GM18498 (cell line): ENCODE measurements at regions not wholly inside any gene's neighbourhood (a gene's known extent, or its start where the extent isn't known, plus 50 kb on each side); places are given as distances from the start of the nearest gene placed in this dataset.

Experiments
- ATAC-seq: cut with Tn5 transposase; IDR thresholded peaks from one replicate; pipeline ENCODE4 v1.9.1; 2021; ENCODE audit warnings: mild to moderate bottlenecking, moderate library complexity; ENCODE audit not compliant: unreplicated experiment

DNA sequence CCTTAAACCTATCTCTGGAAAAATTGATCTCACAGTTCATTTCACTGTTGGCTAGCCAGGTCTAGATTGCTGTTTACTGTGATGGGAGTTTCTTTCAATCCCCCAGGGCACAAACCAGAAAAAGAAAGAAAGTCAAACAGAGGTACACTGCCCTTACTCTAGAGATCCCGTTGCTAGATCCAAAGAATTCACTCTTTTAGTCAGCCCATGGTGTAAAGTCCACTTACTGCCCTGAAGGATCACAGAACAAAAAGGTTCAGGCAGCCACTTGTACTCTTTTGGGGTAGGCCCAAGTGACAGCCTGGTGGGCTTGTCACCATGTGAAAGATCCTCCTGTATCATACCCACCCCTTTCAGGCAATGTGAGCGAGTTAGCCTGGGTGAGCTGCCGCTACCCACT, 162.6 kb upstream of the CCDC179 start:
- no peak for ATAC-seq

DNA sequence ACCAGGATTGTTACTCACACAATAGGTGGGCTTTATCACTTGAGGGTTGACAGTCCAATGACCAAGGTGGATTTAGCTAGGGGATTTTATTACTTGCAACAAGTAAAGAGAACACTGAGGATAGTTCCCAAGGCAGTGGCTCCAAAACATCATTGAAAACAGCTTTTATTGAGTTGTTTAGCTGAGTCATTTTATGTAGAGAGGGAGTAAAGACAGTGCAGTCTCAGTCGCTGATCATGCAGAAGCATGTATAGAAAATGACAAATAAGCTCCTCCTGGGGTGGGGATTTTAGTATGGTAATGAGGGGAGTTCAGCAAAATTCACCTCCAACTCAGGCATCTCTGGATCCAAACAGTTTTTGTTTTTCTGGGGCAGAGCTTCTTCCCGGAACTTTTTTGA, 163.0 kb upstream of the CCDC179 start:
- ATAC-seq: no peak

DNA sequence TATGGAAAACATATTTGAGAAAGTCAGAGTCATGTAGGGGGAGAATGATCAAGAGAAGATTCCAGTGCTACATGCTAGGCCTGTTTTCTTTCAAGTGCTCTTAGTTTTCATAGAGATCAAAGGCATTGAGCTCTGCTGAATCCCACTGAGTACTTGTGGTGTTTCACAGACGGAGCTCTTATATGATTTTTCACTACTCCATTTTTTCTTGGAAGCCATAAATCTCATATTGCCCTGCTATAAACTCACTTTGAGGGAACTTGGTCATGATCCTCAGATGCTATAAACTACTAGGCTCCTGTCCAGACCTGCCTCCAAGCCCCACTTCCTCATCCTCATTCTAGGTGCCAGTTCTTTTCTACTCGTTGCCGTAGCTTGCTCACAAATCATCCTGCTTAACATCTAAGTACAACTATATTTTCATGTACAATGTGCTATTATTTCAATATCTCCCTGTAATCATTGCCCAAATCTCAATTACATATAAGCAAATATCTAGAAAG, 180.8 kb upstream of the CCDC179 start:
- no peak for ATAC-seq

DNA sequence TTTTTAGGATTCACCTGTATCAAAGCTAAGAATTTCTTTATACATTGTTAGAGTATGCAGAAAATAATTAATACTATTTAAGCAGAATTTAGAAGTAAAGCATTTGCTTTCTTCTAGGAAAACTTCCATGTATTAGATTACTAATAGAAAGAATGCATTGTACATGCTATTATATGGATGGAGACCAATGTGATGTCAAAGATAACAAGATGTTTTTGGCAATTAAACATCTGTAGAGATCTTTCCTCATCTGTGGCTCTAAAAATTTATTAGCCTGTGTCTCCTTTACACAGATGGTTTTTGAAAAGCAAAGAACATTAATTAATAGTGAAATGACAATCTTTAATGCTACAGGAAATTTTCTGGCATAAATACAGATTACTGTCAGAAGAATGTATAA, 198.4 kb upstream of the CCDC179 start:
- ATAC-seq: no peak

DNA sequence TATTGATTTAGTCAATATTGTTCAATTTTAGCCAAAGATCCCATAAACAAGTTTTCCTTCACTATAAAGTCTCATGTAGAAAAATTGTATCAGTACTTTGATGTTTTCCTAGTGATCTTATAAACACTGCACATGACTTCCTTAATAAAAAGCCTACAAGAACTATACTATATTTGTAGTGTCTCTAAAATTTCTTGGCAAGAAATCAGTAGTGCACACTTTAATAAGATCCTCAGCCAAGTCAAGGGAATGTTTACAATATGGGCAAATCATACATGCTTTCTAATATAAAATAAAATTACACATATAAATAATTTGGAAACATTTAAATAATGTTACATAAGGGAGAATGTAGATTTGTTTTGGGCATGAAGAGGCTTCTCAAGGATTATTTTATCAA, 203.0 kb upstream of the CCDC179 start:
- ATAC-seq: no peak

DNA sequence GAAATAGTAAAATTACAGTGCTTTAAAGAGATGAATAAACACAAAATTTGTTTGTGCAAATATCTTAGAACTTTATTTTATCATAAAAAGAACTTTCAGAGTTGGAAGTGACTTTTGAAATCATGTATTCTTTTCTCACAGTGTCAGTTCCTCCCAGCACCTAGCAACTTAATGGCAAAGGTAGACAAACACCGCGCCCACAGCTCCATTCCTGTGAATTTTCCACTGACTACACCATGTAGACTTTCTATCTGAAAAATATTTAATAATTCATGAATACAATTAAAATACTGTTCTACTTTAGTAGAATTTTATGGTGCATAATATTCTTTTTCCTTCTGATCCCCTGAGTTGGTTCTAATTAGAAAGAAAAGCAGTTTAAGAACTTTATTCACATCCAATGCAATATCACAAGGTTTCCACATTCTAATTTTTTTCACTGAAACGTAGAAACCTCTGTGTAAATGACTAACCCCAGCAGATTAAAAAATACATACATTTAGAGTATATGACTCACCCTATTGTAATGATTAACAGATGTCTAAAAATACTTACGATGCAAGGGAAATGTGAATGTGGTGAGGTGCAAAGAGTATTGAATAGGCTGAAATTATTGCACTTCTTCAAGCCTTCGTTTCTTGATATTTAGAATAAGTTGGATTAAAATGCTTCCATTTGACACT, 218.2 kb upstream of the CCDC179 start:
- ATAC-seq: peak; percentile 83

DNA sequence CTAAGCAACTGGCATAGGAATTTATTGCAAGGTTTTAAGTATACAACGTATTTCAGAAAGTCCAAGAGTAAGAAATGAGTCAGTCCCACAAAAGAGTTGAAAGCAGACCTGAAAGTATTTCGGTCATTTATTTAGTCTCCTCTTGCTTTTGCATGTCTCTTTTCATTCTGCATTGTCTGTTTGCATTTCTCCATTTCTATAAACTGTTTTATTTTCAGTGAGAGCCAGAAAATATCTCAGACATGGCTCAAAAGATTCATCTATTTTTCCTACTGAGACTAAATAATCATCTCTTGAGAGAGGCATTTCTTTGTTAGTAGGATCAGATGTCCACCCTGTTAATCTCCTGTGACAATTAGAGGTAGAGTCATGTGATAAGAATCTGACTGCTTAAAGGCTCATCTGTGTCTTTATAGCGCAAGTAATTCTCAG, 219.1 kb upstream of the CCDC179 start:
- peak; percentile 75 for ATAC-seq

DNA sequence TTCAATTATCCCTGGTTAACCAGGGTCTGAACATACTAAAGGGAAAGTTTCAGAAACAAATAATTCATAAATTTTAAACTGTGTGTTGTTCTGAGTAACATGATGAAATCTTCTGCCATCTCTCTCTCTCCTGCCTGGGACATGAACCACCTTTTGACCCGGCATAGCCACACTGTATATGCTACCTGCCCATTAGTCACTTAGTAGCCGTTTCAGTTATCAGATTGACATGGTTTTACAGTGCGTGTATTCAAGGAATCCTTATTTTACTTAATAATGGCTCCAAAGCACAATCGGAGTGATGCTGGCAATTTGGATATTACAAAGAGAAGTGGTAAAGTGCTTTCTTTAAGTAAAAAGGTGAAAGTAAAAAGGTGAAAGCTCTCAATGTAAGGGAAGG, 227.1 kb upstream of the CCDC179 start:
- no peak for ATAC-seq

DNA sequence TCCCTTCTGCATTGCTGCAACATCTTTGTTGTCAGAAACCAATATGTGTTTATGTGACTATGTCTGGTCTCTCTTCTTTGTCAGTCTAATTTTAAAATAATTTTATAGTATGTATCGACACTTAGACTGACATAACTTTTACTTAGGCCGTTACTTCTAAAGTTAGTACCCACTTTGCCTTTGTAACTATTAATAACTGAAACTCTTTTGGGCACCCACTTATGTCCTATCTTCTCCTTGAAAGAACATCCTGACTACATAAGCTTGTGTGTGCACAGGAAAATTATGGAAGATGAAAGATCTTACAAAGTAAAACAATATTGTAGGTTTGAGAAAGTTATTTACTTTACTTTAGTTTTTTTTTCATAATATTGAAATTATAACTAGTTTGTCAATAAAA, 230.4 kb upstream of the CCDC179 start:
- ATAC-seq: no peak

DNA sequence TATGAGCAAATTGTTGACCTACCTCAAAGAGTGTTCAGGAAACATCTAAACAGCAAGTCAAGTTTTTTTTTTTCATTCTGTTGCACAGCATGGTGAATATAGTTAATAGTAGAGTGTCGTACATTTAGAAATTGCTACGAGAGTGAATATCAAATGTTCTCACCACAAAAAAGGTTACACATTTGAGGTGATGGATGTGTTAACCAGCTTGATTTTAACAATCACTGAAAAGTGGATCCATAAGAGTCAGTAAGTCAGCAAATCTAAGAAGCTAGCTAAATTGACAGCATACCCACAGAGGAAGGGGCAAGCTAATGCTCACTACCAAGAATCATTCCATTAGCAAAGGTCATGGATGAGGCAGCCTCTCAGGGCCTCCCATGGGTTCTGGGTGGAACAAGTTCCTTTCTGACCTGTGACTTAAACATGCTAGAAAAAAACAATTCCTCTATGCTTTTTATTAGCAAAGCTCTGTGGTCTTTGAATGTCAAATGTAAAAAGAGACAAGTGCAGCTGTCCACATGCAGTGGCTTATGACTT, 235.4 kb upstream of the CCDC179 start:
- ATAC-seq: no peak

DNA sequence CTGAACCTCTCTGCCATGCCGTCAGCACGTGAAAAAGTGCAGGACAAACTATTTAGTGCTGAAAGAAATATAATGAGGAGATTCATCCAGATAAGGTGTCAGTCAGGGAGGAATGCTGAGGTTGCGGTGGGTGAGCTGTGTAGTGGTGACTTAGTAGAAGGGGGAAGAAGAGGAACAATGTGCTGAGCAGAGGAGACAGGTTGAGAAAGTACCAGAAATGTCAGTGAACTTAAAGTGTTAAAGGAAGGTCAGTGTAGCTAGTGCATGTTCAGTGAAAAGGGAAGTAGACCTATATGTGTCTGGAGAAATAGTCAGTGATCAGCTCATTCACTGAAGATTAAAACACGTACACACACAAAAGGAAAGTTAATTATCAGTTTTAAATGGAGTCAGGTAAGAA, 237.6 kb upstream of the CCDC179 start:
- no peak for ATAC-seq

DNA sequence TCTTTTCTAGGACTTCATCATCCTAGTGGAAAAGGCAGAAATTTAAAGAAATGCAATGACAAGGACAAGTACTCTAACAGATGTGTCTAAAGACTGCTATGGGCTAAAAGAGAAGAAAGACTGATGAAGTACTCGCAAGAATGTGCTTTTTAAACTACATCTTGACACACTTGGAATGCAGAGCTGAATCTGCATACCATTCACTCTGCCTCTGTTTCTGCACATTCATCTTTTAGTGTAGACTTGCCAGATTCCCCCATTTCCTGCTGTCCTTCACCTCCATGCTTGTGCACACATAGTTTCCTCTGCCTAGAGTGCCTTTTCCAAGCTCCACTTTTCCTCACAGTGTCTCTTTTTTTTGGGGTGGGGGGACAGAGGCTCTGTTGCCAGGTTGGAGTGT, 239.0 kb upstream of the CCDC179 start:
- no peak for ATAC-seq

DNA sequence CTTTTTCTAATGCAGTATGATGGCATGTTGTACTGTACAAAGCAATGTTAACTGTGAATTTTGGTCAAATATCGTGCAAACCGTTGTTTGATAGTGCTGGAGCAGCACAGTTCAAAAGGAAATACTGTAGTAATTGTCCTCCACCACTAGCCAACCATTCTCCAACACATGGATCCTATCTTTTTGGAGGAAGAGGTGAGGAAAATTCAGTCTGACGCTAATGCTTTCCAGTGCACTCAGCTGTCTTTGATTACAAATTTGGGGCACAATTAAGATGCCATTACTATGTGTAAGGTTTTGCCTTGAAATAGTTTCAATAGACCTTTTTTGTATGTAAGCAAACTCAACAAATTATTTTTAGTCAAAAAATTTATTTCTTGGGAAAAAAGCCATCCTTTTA, 240.5 kb upstream of the CCDC179 start:
- ATAC-seq: no peak

DNA sequence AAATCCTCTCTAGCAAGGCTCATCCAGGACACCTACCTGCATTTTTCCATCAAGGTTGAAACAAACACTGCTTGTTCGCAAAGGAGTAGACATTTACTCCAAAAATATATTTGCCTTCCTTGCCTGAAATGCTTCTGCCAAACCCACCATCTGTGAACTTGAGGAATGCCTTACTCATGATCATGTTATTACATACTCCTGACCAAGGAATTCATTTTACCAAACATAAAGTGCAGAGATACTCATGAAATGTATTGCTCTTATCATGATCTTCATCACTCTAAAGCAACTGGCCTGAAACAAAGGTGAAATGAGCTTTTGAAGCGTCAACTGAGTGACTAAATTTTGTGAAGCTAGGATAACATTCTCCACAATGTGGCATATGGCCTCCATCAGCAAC, 243.1 kb upstream of the CCDC179 start:
- ATAC-seq: no peak

DNA sequence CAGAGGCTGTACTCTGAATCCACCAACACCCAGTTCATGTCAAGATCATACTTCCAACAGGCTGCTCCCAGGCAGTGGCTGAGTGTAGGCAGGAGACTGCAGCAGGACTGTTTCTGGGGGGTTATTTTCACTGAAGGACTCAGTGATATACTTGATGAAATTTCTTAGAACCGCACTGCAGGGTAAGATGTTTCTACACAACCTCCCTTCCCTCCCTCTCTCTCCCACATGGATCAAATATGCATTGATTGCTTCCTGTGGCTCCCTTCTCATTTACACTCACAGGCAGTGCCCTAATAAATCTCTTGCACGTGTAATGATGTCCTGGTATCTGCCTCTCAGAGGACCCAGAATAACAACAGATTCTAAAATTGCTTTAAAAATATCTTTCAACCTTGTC, 251.3 kb upstream of the CCDC179 start:
- ATAC-seq: no peak

DNA sequence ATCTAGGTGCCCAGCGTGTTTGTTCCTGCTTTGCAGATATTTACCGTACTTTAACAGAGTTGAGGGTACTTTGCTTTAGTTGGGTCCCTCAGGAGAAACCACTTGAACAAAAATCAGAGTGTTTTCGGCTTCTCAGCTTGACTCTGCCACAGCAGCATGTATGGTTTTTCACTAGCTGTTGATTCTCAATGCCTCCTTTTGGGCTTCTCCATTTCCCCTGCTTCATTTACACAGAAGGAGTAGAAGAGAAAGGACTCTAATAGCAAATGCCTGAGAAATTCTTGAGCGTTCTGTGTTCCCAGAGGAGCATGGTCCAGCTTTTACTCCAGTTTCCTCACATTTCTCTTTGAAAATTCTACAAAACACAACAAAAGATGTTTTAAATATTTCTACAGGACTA, 252.1 kb upstream of the CCDC179 start:
- no peak for ATAC-seq

DNA sequence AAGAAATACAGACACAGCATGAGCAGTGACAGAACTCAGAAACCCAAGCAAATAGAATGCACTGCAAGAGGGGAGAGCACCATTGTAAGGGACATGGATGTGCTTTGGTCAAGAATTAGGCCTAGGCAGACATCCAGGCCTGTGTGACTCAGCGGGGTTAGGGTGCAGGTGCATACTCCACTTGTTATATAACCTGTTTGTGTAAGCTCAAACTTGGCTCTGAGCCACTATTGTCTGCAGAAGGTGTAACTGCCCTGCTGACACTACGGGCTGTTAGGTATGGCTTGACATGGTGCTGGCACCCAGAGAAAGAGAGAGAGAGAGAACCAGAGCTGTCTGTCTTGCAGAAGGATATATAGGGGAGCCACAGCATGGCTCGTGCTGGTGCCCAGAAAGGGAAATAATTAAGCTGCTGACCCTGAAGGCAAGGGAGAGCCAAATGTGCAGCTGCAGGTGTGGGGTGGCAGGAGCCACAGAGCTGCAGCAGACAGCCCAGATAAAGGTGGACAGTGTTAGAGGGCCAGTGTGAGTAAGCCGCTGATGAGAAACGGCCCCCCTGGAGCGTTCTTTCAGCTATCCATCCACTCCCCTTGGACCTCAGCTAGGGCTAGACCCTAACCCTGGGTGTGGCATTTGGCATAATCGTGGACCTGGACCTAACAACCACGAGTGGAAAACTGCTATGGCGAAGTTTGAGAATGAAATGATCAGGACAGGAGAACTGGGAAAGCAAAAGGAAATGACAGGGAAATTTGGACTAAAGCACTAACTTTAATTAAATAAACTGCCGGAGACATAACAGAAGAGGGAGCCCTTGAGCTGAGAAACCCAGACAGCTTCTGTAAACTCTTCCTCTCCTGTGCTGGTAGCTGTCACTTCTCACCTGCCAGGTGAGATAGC, 253.0 kb upstream of the CCDC179 start:
- peak; percentile 67 for ATAC-seq

DNA sequence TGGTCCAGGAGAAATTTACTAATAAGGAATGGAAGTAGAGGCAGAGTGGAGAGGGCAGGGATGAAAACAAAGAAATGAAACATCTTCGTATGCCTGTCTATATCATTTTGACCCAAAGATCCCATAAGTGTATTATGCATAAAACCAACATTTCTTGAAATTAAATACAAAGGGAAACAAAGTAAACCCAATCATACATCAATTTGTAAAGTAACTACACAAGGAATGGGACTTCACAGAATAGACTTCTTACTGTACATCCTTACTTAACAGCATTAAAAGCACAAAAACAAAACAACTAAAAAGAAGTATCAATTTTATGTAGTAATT, 253.6 kb upstream of the CCDC179 start:
- ATAC-seq: no peak

DNA sequence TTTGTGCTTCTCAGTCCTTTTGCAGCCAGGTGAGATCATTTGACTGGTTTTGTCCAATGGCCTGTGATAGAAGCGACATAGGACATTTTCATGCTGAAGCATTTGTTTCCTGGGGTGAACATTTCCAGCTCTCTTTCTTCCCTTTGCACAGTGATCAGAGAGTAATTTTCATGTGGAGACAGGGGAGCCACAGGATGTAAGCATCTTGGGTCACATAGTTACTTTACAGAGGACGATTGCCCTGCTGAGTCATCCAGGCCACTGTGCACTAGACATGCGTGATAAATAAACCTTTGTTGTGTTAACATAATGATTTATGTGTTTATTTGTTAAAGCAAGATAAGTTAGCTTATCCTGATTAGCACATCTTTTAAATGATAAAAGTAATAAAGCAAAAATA, 263.5 kb upstream of the CCDC179 start:
- ATAC-seq: no peak

DNA sequence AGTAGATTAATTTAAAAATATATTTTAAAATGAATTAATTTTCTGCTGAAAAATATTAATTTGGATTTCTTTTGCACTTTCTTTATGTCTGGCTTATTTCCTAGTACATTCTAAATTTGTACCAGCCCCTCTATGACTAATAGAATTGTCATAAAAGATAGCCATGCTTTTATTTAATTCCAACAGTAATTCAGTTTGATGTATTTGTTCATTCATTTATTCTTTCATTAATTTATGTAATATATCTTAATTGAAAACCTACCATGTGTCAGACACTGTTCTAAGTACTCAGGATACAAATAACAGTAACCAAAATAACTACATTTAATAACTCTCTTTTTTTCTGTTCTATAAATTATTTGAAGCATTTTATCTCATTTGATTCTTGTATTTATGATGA, 264.0 kb upstream of the CCDC179 start:
- ATAC-seq: no peak

DNA sequence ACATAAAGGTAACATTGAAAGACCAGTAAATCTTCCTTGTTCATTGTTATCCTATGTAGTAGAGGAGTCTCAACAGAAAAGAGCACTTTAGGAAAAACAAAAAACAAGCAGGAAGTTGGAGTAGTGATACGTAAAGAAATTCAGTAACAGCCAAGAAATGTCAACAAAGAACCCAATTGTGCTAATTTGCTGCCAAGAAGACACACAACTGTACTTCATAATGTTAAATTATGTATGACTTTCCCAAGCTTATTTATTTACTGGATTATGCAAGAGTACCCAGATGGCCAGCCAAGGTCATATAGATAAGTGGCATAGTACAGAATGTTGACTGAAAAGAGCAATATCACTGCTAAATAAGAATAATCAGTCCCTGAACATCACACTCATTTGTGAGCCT, 264.7 kb upstream of the CCDC179 start:
- no peak for ATAC-seq

DNA sequence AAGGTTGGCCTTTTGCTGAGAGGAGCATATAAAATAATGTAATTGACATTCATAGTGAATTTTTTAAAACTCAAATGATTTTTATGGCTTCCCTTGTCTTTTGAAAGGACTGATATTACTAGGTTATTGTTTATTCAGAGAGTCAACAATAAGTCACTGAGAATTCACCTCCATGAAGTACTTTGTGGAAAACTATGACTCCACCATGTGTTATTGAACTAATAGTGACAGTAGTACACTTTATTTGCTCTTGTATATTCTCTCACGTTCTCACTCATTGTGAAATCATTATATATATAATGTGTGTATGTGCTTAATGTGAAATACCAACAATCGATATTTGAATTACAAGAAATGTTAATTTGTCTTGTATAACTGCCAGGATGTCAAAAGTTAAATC, 267.4 kb upstream of the CCDC179 start:
- no peak for ATAC-seq
